GM23338 (cell line): ENCODE measurements at regions not wholly inside any gene's neighbourhood (a gene's known extent, or its start where the extent isn't known, plus 50 kb on each side); places are given as distances from the start of the nearest gene placed in this dataset.

Experiments used
- ATAC-seq: fragments of 200-7000 bp; cut with Tn5 transposase; 3 replicates; pipeline ENCODE4 v1.9.1; 2020
- DNase-seq: peaks from one replicate; pipeline ENCODE4 v3.0.0-alpha.2; 2015; ENCODE audit warnings: low spot score
- H2AFZ ChIP-seq: fragments of 200-600 bp; sonication (generic); 2 replicates; pipeline ENCODE4 v1.8.0; 2016; ENCODE audit warnings: antibody characterized with exemption, mild to moderate bottlenecking, moderate library complexity
- H3F3A ChIP-seq: fragments of 200-600 bp; sonication (generic); replicated peaks from 2 replicates; pipeline ENCODE4 v1.8.0; 2017; ENCODE audit warnings: antibody characterized with exemption, mixed run types, low read depth
- H3K27ac ChIP-seq: fragments of 200-600 bp; sonication (generic); 2 replicates; pipeline ENCODE4 v1.6.1; 2016; ENCODE audit warnings: low read depth
- H3K27me3 ChIP-seq: fragments of 200-600 bp; sonication (generic); 2 replicates; pipeline ENCODE4 v1.8.0; 2016; ENCODE audit warnings: mild to moderate bottlenecking, mixed run types, moderate library complexity; ENCODE audit not compliant: insufficient read depth
- H3K36me3 ChIP-seq: fragments of 200-600 bp; sonication (generic); 2 replicates; pipeline ENCODE4 v1.8.0; 2016; ENCODE audit warnings: mild to moderate bottlenecking; ENCODE audit not compliant: insufficient read depth
- H3K4me1 ChIP-seq: fragments of 200-600 bp; sonication (generic); 2 replicates; pipeline ENCODE4 v1.8.0; 2016; ENCODE audit warnings: mild to moderate bottlenecking, moderate library complexity; ENCODE audit not compliant: insufficient read depth
- H3K4me2 ChIP-seq: fragments of 200-600 bp; sonication (generic); 2 replicates; pipeline ENCODE4 v1.7.1; 2017; ENCODE audit warnings: mixed run types
- H3K4me3 ChIP-seq: fragments of 200-600 bp; sonication (generic); 2 replicates; pipeline ENCODE4 v1.6.1; 2016; ENCODE audit warnings: mixed run types
- H3K79me2 ChIP-seq: fragments of 200-600 bp; sonication (generic); replicated peaks from 2 replicates; pipeline ENCODE4 v1.8.0; 2017; ENCODE audit warnings: mild to moderate bottlenecking; ENCODE audit not compliant: insufficient read depth
- H3K9me2 ChIP-seq: fragments of 200-600 bp; sonication (generic); 2 replicates; pipeline ENCODE4 v1.8.0; 2017; ENCODE audit not compliant: insufficient read depth
- H4K20me1 ChIP-seq: fragments of 200-600 bp; sonication (generic); replicated peaks from 2 replicates; pipeline ENCODE4 v1.8.0; 2017; ENCODE audit warnings: mild to moderate bottlenecking; ENCODE audit not compliant: insufficient read depth
- H3K27ac Mint-ChIP-seq: 2 replicates; pipeline ENCODE4 v1.8.0; 2020; ENCODE audit warnings: inconsistent platforms, mild to moderate bottlenecking, moderate library complexity, mixed read lengths
- H3K27me3 Mint-ChIP-seq: 3 replicates; pipeline ENCODE4 v1.8.0; 2022; ENCODE audit warnings: low read depth, mild to moderate bottlenecking, moderate library complexity, mixed read lengths, inconsistent platforms; ENCODE audit not compliant: insufficient read depth, poor library complexity
- H3K36me3 Mint-ChIP-seq: 3 replicates; pipeline ENCODE4 v1.8.0; 2021; ENCODE audit warnings: low read depth, mild to moderate bottlenecking, inconsistent platforms, moderate library complexity, mixed read lengths
- H3K4me1 Mint-ChIP-seq: 3 replicates; pipeline ENCODE4 v1.8.0; 2020; ENCODE audit warnings: mild to moderate bottlenecking, inconsistent platforms, mixed read lengths
- H3K4me3 Mint-ChIP-seq: 3 replicates; pipeline ENCODE4 v1.8.0; 2021; ENCODE audit warnings: moderate library complexity, mild to moderate bottlenecking, inconsistent platforms, mixed read lengths
- H3K9me3 Mint-ChIP-seq: 3 replicates; pipeline ENCODE4 v1.8.0; 2020; ENCODE audit warnings: moderate library complexity, mild to moderate bottlenecking, inconsistent platforms, mixed read lengths
- CREB1 ChIP-seq: fragments of 250-450 bp; sonication (Bioruptor Pico); IDR thresholded peaks from 2 replicates; pipeline ENCODE4 v1.5.0; 2020; ENCODE audit warnings: low read depth, mild to moderate bottlenecking, moderate library complexity
- EZH2 ChIP-seq: fragments of 200-600 bp; sonication (generic); IDR thresholded peaks from one replicate; pipeline ENCODE4 v1.8.0; 2017; ENCODE audit warnings: antibody characterized with exemption, mild to moderate bottlenecking, low read depth; ENCODE audit not compliant: unreplicated experiment
- NANOG ChIP-seq: IDR thresholded peaks from 2 replicates; pipeline ENCODE4 v1.6.1; 2016; ENCODE audit warnings: antibody characterized with exemption, borderline replicate concordance
- STAT1 ChIP-seq: IDR thresholded peaks from one replicate; pipeline ENCODE4 v1.6.1; 2016; ENCODE audit warnings: antibody characterized with exemption; ENCODE audit not compliant: unreplicated experiment
- ZNF114 ChIP-seq: fragments of 250-450 bp; sonication (Bioruptor Pico); IDR thresholded peaks from 2 replicates; pipeline ENCODE4 v1.5.0; 2020; ENCODE audit warnings: mild to moderate bottlenecking, moderate library complexity
- ZNF331 ChIP-seq: fragments of 250-450 bp; sonication (Bioruptor Pico); IDR thresholded peaks from 2 replicates; pipeline ENCODE4 v1.5.0; 2020; ENCODE audit warnings: low read depth, mild to moderate bottlenecking, moderate library complexity
- TF ChIP-seq, protein P1 (sequence below): IDR thresholded peaks from 2 replicates; pipeline ENCODE4 v1.6.1; 2016; ENCODE audit warnings: antibody characterized with exemption
- TF ChIP-seq, protein P2 (sequence below), 2 experiments: fragments of 200-600 bp in 1 of 2; sonication (generic) in 1 of 2; conservative IDR thresholded peaks; 2 replicates each; pipeline versions ENCODE4 v1.5.1 to v1.6.1; 2016 to 2017; ENCODE audit warnings: antibody characterized with exemption in 2 of 2, low read depth in 2 of 2, mild to moderate bottlenecking in 2 of 2, moderate library complexity in 1 of 2
- TF ChIP-seq, protein P3 (sequence below): IDR thresholded peaks from one replicate; pipeline ENCODE4 v1.6.1; 2018; ENCODE audit warnings: antibody characterized with exemption; ENCODE audit not compliant: unreplicated experiment

DNA sequence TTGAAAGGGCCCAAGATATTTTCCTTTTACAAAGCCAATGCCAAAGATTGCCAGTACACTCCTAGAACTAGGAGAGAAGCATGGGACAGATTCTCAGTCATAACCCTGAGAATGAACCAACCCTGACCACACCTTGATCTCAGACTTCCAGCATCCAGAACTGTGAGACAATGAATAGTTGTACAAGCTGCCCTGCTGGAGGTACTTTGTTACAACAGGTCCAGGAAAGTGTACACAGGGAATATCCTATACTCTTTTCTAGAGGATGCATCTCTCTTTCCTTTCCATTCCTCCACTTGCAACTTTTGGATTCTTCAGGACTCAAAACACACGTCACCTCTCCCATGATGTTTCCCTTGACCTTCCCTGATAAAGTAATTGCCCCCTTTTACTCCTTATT is 325.7 kb downstream of the RFC3 start (continued):
- TF ChIP-seq, protein P1, sequence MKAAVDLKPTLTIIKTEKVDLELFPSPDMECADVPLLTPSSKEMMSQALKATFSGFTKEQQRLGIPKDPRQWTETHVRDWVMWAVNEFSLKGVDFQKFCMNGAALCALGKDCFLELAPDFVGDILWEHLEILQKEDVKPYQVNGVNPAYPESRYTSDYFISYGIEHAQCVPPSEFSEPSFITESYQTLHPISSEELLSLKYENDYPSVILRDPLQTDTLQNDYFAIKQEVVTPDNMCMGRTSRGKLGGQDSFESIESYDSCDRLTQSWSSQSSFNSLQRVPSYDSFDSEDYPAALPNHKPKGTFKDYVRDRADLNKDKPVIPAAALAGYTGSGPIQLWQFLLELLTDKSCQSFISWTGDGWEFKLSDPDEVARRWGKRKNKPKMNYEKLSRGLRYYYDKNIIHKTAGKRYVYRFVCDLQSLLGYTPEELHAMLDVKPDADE = no peak

DNA sequence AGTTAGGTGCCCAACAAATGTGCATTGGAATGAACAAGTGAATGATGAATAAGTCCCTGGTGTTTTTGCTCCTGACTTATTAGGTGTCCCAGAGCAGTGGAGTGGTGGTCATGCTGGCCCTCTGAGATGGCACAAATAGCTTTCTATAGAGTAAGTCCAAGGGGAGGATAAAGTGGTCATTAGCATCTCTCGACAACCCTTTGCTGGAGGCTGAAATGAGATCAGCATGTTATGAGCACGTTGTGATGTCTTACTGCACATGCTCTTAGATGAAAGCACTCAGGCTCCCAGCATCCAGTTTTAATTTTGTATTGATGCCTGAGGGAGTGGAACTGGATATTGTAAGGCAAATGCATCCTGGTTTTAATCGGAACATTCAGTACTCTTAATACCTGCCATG is 326.2 kb downstream of the RFC3 start:
- Mint-ChIP-seq H3K27ac (no peak overlapping the region), H3K4me3 (no peak overlapping the region), H3K4me1 (peaks cover 16% of the 10 kb centered on the region), H3K9me3 (no peaks in the 10 kb centered on the region), H3K36me3 (no peaks in the 10 kb centered on the region), H3K27me3 (no peaks in the 10 kb centered on the region)
- TF ChIP-seq, protein P2, sequence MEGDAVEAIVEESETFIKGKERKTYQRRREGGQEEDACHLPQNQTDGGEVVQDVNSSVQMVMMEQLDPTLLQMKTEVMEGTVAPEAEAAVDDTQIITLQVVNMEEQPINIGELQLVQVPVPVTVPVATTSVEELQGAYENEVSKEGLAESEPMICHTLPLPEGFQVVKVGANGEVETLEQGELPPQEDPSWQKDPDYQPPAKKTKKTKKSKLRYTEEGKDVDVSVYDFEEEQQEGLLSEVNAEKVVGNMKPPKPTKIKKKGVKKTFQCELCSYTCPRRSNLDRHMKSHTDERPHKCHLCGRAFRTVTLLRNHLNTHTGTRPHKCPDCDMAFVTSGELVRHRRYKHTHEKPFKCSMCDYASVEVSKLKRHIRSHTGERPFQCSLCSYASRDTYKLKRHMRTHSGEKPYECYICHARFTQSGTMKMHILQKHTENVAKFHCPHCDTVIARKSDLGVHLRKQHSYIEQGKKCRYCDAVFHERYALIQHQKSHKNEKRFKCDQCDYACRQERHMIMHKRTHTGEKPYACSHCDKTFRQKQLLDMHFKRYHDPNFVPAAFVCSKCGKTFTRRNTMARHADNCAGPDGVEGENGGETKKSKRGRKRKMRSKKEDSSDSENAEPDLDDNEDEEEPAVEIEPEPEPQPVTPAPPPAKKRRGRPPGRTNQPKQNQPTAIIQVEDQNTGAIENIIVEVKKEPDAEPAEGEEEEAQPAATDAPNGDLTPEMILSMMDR (conservative IDR thresholded peaks at IDR 0.05; ENCODE audit: low read depth in 2 of 2) = no peak
- TF ChIP-seq, protein P3, sequence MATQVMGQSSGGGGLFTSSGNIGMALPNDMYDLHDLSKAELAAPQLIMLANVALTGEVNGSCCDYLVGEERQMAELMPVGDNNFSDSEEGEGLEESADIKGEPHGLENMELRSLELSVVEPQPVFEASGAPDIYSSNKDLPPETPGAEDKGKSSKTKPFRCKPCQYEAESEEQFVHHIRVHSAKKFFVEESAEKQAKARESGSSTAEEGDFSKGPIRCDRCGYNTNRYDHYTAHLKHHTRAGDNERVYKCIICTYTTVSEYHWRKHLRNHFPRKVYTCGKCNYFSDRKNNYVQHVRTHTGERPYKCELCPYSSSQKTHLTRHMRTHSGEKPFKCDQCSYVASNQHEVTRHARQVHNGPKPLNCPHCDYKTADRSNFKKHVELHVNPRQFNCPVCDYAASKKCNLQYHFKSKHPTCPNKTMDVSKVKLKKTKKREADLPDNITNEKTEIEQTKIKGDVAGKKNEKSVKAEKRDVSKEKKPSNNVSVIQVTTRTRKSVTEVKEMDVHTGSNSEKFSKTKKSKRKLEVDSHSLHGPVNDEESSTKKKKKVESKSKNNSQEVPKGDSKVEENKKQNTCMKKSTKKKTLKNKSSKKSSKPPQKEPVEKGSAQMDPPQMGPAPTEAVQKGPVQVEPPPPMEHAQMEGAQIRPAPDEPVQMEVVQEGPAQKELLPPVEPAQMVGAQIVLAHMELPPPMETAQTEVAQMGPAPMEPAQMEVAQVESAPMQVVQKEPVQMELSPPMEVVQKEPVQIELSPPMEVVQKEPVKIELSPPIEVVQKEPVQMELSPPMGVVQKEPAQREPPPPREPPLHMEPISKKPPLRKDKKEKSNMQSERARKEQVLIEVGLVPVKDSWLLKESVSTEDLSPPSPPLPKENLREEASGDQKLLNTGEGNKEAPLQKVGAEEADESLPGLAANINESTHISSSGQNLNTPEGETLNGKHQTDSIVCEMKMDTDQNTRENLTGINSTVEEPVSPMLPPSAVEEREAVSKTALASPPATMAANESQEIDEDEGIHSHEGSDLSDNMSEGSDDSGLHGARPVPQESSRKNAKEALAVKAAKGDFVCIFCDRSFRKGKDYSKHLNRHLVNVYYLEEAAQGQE = no peak
- no peak for TF ChIP-seq ZNF331 (CRISPR knock-in tag)
- no peak for TF ChIP-seq CREB1 (CRISPR knock-in tag)
- TF ChIP-seq NANOG = no peak
- TF ChIP-seq STAT1 = no peak
- TF ChIP-seq EZH2 = no peak
- no peak for TF ChIP-seq ZNF114 (CRISPR knock-in tag)
- no peak overlapping the region for H3K4me3 ChIP-seq
- no peaks in the 10 kb centered on the region for H4K20me1 ChIP-seq
- H3F3A ChIP-seq = no peaks in the 10 kb centered on the region
- peaks cover 18% of the 10 kb centered on the region for H3K4me1 ChIP-seq
- no peak overlapping the region for H2AFZ ChIP-seq
- no peak for DNase-seq
- H3K27ac ChIP-seq = no peak overlapping the region
- no peak for ATAC-seq
- H3K36me3 ChIP-seq = no peaks in the 10 kb centered on the region
- no peak overlapping the region for H3K4me2 ChIP-seq
- no peaks in the 10 kb centered on the region for H3K9me2 ChIP-seq
- no peaks in the 10 kb centered on the region for H3K27me3 ChIP-seq
- no peaks in the 10 kb centered on the region for H3K79me2 ChIP-seq
